GM18505 (cell line): ENCODE measurements at regions not wholly inside any gene's neighbourhood (a gene's known extent, or its start where the extent isn't known, plus 50 kb on each side); places are given as distances from the start of the nearest gene placed in this dataset.

Experiments
- ATAC-seq: cut with Tn5 transposase; IDR thresholded peaks from one replicate; pipeline ENCODE4 v1.9.1; 2021; ENCODE audit not compliant: unreplicated experiment
- POLR2A ChIP-seq: IDR thresholded peaks from 4 replicates; pipeline ENCODE4 v1.6.1; 2011; ENCODE audit warnings: borderline replicate concordance; ENCODE audit not compliant: insufficient read depth, insufficient read length; ENCODE audit errors: extremely low read depth

DNA sequence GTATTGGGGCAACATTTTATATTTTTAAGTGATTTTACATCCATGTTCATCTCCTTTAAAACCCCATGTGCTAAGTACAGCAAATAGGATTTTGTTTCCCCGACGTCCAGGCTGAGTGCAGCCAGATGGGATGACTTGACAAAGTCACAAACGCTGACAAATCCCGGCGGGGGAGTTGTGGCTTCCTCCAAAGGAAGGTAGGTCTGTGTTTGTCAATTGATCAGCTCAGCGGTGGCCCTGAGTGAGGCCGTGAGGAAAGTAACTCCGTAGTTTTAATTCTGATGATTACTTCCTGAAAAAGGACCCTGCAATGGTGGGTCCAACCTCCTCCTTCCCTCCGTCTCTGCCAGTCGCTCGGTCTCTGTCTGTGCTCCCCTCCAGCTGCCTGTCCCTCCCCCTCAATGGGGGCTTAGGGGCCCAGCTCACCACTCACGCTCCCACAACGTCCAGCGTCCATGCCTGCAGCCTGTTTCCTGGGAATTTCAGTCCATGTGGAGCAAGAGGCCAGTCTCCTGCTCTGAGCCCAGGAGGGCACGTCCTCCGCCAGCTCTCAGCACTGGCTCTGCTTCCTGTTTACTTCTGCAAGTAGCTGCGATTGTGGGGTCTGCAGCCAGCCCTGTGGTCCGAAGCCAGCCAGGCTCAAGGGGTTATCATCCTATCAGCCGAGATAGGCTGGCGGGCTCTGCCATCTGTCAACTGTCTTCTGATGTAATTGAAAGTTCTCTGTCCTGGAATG lies 209.4 kb upstream of the FOXF1 start:
- no peak for TF ChIP-seq POLR2A
- no peak for ATAC-seq

DNA sequence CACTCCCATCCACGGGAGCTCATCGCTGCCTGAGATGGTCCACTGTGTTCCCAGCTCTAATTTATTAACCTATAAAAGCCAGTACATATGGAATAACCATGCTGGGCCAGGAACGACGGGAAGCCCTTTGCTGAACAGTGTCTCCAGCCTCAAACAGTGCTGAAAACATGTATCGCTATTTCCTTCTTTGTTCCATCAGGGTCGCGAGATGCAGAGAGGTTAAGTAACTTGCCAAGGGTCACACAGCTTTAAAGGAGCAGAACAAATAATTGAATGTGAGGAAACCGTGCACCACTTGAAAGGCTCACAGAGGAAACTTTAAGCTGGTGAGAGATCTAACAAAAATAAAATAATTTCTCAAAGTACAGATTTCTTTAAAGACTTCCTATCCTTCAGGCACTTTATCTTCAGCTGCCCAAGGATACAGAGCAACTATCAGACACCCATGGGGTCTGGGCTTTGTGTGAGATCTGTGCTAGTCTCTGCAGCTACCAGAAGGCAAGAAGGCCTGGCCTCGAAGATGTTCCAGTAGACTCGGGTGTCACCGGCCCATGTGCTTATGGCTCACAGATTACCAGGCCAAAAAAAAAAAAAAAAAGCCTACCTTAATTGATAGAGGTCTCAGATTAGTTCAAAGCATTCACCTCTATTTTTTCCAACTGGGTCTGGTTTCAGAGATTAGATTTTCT lies 207.8 kb upstream of the FOXF1 start:
- TF ChIP-seq POLR2A = no peak
- ATAC-seq = no peak

DNA sequence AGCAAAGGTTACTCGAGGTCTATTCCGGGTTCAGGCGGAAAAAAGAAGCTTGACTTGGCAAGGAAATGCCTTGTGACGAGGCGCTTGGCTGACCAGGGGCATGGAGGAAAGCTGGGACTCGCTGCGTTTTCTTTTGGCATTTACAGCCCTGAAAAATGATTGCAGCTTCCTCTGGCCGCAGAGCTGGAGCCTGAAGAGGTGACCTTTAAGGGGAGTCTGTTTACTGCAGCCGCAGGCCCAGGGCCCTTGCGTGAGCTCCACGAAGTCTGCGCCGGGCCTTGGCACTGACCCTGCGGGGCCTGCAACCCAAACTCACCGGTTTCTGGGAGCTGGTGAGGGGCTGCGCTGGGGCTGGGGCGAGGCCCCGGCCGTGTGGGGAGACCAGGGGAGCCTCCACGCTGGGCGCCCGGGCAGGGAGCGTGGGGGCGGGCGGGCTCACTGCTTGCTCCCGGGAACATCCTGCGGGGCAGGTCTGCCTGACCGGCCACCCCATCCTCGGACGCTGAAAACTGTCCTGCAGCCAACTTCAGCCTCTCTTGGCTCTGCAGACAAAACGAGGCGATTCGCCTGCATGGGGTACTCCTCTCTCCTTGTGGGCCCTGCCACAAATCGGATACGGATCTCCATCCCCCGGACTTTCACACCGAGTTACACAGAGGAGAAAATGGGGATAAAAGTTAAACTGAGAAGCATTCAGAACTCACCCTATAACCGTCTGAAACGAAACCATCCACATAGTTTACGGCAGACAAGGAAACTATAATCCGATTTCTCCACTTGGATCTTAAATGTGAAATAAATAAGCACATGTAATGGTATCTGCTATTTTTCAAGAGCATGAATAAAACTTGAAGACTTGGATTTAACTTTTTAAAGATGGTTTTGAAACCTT lies 206.3 kb upstream of the FOXF1 start:
- no peak for ATAC-seq
- TF ChIP-seq POLR2A = no peak

DNA sequence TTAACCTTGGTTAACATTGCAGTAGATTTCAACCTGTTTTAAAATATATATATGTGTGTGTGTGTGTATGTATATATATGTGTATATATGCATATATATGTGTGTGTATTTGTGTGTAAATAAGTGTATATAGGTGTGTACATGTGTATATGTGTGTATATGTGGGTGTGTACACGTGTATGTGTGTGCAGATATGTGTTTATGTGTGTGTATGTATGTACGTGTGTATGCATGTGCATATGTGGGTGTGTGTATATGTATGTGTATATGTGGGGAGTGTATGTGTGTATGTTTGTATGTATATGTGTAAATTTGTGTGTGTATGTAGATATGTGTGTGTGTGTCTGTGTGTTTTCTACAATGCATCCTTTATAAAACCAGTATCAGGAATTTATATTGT lies 205.5 kb upstream of the FOXF1 start:
- ATAC-seq = no peak

GRCh38 chr16:86305440-86305839 lies 204.9 kb upstream of the FOXF1 start:
- no peak for TF ChIP-seq POLR2A
- no peak for ATAC-seq

More for the DNA sequence above, 205.5 kb upstream of the FOXF1 start:
- no peak for TF ChIP-seq POLR2A

DNA sequence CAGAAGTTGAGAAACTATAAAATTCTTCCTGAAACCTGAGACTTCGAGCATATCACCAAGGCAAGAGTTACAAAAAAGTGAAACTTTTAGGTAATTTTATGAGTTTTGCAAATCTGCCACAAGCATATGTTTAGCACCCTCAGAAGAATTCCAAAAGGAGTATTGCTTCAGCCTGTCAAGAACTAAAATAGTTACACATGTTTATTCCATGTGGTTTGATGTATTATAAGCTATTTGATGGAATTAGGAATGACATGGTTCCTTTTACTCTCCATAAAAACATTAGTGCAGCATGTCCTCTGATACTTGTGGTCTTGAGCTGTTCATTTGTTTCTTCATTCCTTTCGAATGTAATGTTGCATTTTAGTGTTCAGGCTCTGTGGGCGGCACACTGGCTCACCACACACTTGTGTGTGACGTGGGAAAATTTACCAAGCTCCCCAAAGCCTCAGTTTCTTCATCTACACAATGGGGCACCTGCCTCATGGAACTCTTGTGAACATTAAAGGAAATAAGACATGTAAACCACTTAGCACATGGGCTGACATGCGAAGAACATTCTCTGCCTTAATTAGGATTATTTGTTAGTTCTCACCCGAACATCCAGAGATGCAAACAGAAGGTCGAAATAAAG lies 204.2 kb upstream of the FOXF1 start:
- TF ChIP-seq POLR2A = no peak
- no peak for ATAC-seq

DNA sequence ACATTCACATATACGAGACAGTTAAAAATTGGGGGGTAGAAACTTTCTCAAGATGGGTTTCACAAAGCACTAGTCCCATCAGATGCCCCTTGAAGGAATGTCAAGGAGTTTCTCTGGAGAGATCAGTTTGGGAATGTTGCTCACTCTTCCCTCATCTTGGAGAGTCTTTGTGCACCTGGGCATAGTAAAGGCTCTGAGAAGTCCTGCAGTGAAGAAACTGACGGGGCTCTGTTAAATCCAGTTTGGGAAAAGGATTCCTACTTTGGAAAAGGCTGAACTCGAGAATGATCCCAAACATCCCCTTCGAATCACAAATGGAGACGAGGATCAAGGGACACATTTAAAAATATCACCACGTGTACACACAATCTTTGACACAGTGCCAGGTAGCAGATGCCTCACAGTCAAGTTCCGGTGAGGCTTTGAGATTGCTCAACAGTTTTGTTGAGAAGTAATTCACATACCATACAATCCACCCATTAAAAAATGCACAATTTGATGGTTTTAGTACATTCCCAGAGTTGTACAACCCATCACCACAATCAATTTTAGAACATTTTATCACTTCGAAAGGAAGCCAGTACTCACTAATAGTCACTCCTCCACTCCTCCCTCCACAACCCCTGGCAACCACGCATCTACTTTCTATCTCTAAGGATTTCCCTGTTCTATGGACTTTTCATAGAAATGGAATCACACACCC lies 203.4 kb upstream of the FOXF1 start:
- ATAC-seq = no peak

GRCh38 chr16:86307514-86307903 lies 202.8 kb upstream of the FOXF1 start:
- no peak for TF ChIP-seq POLR2A

More for the DNA sequence above, 203.4 kb upstream of the FOXF1 start:
- no peak for TF ChIP-seq POLR2A

DNA sequence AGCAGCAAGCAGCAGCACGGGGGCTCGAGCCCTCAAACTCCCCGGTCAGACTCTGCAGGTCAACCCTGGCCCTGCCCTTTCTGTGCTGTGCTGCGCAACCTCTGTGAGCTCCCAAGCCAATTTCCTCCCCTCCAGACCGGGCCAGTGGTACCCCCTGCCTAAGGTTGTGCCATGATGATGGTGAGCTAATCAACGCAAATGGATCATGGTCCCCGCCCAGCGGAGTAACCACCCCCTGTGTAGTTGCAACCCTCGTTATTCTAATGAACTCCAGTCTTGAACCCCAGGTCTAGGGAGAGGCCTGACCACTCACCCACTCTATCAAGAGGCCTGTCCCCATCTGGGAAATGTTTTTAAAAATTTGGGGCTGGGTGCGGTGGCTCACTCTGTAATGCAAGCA lies 201.8 kb upstream of the FOXF1 start:
- ATAC-seq = no peak
- TF ChIP-seq POLR2A = no peak

More at GRCh38 chr16:86307514-86307903, 202.8 kb upstream of the FOXF1 start:
- ATAC-seq = no peak

DNA sequence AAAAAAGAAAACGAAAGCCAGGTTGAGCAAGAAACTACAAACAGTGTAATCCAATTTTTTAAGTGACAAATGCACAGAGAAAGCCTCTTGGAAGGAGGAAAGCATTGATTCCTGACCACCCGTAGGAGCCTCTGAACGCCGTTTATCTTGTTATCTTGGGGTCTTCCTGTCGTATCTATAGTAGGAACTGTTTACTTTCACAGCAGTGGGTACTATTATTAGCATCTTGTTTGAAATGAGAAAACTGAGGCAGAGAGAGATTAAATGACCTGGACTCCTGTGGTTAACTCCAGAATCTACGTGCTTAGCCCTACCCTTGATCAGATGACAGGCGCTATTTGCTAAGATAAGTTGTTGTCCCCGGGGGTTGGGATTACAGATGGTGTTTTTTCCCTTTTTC lies 196.7 kb upstream of the FOXF1 start:
- TF ChIP-seq POLR2A = no peak
- no peak for ATAC-seq

DNA sequence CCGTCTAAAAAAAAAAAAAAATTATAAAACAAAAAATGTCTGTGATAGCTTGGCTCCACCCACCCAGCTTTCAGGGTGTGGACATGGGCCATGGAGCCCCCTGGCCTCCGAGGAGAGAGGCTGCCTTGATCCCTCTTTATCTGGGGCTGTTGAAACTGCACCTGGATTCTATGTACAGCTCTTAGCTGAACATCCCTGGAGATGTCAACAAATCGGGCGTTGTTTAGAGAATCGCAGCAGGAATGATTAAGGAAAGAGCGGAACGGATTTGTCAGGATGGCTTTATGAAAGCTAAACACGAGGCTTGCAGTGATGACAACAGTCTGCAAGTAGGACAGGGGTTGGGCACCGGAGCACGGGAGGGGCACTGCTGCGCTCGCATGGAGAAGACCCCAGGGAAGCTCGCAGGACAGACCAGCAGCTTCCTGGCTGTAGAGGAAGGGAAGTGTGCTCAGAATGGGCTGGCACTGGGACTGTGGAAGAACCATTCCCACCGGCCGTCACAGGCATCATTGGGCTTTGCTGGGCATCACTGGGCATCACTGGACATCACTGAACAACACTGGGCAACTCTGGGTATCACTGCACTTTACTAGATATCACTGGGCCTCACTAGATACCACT lies 195.8 kb upstream of the FOXF1 start:
- ATAC-seq = no peak
- TF ChIP-seq POLR2A = no peak

DNA sequence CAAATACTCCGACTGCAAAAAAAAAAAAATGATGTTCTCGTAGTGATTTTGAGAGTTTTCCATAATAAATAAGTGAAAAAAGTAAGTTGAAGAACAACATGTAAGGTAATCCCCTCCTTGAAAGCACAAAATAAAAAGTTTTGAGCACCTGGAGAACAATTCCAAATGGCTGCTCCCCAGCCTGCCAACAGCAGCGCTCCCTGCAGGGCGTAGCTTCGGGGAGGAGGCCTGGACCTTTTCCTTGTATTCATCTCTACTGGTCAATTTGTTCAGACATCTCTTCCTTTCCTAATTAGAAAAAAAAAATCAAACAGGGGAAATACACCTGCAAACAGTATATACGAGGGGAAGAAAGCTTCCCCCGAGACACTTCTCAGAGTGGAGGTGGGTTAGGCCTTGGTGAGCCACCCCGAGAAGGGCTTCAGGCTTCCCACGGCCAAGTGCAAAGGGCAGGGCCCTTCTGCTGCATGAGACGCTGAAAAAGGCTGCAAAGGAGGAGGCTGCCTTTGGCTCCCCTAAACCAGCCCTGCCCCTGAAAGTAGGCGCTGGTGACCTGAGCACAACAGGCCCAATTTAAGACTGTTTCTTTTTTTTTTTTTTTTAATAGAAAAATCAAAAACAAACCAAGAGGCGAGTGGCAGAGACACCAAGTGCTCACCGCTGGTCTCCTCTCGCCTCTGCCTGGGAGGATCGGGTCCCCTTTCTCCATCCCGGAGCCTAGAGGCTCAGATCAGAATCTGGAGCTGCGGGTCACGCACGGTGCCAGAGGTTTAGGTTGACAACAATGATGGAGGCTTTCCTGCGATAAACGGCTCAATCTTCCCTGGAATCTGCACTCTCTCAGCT lies 193.1 kb upstream of the FOXF1 start:
- no peak for ATAC-seq
- no peak for TF ChIP-seq POLR2A
